ENCODE measurements at regions not wholly inside any gene's neighbourhood (a gene's known extent, or its start where the extent isn't known, plus 50 kb on each side); places are given as distances from the start of the nearest gene placed in this dataset.
"Not testable (repeated sequence)": the region's sequence is repeated elsewhere in the genome, so short reads cannot be mapped to it uniquely, and the experiment has no call there.

- not testable (repeated sequence) for H3K36me3 ChIP-seq (ENCODE audit: insufficient read depth, low read length); H3K9me3 ChIP-seq (ENCODE audit: low read depth, low read length); H3K9ac ChIP-seq (ENCODE audit: insufficient read length); DNase-seq (ENCODE audit: low read depth, low spot score); H3K27ac ChIP-seq; H3K4me3 ChIP-seq
Observed at GRCh38 chr1:120614931-120615639, 108.7 kb upstream of the NBPF26 start.

GRCh38 chr1:120617493-120617892 lies 106.3 kb upstream of the NBPF26 start:
- not testable (repeated sequence) for H3K27ac ChIP-seq; H3K36me3 ChIP-seq (ENCODE audit: insufficient read depth, low read length); H3K9me3 ChIP-seq (ENCODE audit: low read depth, low read length); H3K9ac ChIP-seq (ENCODE audit: insufficient read length); H3K4me3 ChIP-seq; DNase-seq (ENCODE audit: low read depth, low spot score)

- H3K4me3 ChIP-seq; DNase-seq (ENCODE audit: low read depth, low spot score); H3K36me3 ChIP-seq (ENCODE audit: insufficient read depth, low read length); H3K9me3 ChIP-seq (ENCODE audit: low read depth, low read length); H3K9ac ChIP-seq (ENCODE audit: insufficient read length); H3K27ac ChIP-seq: not testable (repeated sequence)
Observed at GRCh38 chr1:120619867-120620692, 103.7 kb upstream of the NBPF26 start.

GRCh38 chr1:120620693-120620969 lies 103.1 kb upstream of the NBPF26 start:
- not testable (repeated sequence) for DNase-seq (ENCODE audit: low read depth, low spot score); H3K9ac ChIP-seq (ENCODE audit: insufficient read length); H3K36me3 ChIP-seq (ENCODE audit: insufficient read depth, low read length)

GRCh38 chr1:120621278-120621677 lies 102.5 kb upstream of the NBPF26 start:
- H3K9me3 ChIP-seq (ENCODE audit: low read depth, low read length); H3K4me3 ChIP-seq; DNase-seq (ENCODE audit: low read depth, low spot score); H3K27ac ChIP-seq; H3K36me3 ChIP-seq (ENCODE audit: insufficient read depth, low read length); H3K9ac ChIP-seq (ENCODE audit: insufficient read length): not testable (repeated sequence)

More at GRCh38 chr1:120620693-120620969, 103.1 kb upstream of the NBPF26 start:
- H3K27ac ChIP-seq; H3K9me3 ChIP-seq (ENCODE audit: low read depth, low read length); H3K4me3 ChIP-seq: not testable (repeated sequence)

GRCh38 chr1:120623539-120623938 lies 100.2 kb upstream of the NBPF26 start:
- not testable (repeated sequence) for H3K27ac ChIP-seq; H3K4me3 ChIP-seq; H3K36me3 ChIP-seq (ENCODE audit: insufficient read depth, low read length); DNase-seq (ENCODE audit: low read depth, low spot score); H3K9me3 ChIP-seq (ENCODE audit: low read depth, low read length); H3K9ac ChIP-seq (ENCODE audit: insufficient read length)

- H3K27ac ChIP-seq; H3K4me3 ChIP-seq; DNase-seq (ENCODE audit: low read depth, low spot score); H3K9me3 ChIP-seq (ENCODE audit: low read depth, low read length); H3K36me3 ChIP-seq (ENCODE audit: insufficient read depth, low read length); H3K9ac ChIP-seq (ENCODE audit: insufficient read length): not testable (repeated sequence)
Observed at GRCh38 chr1:120624565-120625064, 99.1 kb upstream of the NBPF26 start.

GRCh38 chr1:120629832-120630455 lies 93.8 kb upstream of the NBPF26 start:
- H3K9ac ChIP-seq (ENCODE audit: insufficient read length); H3K9me3 ChIP-seq (ENCODE audit: low read depth, low read length); DNase-seq (ENCODE audit: low read depth, low spot score); H3K27ac ChIP-seq; H3K36me3 ChIP-seq (ENCODE audit: insufficient read depth, low read length); H3K4me3 ChIP-seq: not testable (repeated sequence)

GRCh38 chr1:120634816-120635806 lies 88.6 kb upstream of the NBPF26 start:
- not testable (repeated sequence) for H3K9me3 ChIP-seq (ENCODE audit: low read depth, low read length); H3K36me3 ChIP-seq (ENCODE audit: insufficient read depth, low read length); H3K27ac ChIP-seq; DNase-seq (ENCODE audit: low read depth, low spot score); H3K9ac ChIP-seq (ENCODE audit: insufficient read length); H3K4me3 ChIP-seq

- not testable (repeated sequence) for H3K27ac ChIP-seq; H3K9me3 ChIP-seq (ENCODE audit: low read depth, low read length); DNase-seq (ENCODE audit: low read depth, low spot score); H3K9ac ChIP-seq (ENCODE audit: insufficient read length); H3K4me3 ChIP-seq; H3K36me3 ChIP-seq (ENCODE audit: insufficient read depth, low read length)
Observed at GRCh38 chr1:120640261-120641013, 83.3 kb upstream of the NBPF26 start.

- DNase-seq (ENCODE audit: low read depth, low spot score); H3K4me3 ChIP-seq; H3K36me3 ChIP-seq (ENCODE audit: insufficient read depth, low read length); H3K27ac ChIP-seq; H3K9me3 ChIP-seq (ENCODE audit: low read depth, low read length); H3K9ac ChIP-seq (ENCODE audit: insufficient read length): not testable (repeated sequence)
Observed at GRCh38 chr1:120641014-120641302, 82.8 kb upstream of the NBPF26 start.

GRCh38 chr1:120647182-120647581 lies 76.6 kb upstream of the NBPF26 start:
- not testable (repeated sequence) for H3K9me3 ChIP-seq (ENCODE audit: low read depth, low read length); H3K36me3 ChIP-seq (ENCODE audit: insufficient read depth, low read length); H3K4me3 ChIP-seq; H3K27ac ChIP-seq; H3K9ac ChIP-seq (ENCODE audit: insufficient read length); DNase-seq (ENCODE audit: low read depth, low spot score)

GRCh38 chr1:120648915-120649623 lies 74.7 kb upstream of the NBPF26 start:
- H3K9ac ChIP-seq (ENCODE audit: insufficient read length); DNase-seq (ENCODE audit: low read depth, low spot score); H3K27ac ChIP-seq; H3K9me3 ChIP-seq (ENCODE audit: low read depth, low read length); H3K4me3 ChIP-seq; H3K36me3 ChIP-seq (ENCODE audit: insufficient read depth, low read length): not testable (repeated sequence)
